Choroid plexus epithelial cell (primary cell): ENCODE measurements at regions not wholly inside any gene's neighbourhood (a gene's known extent, or its start where the extent isn't known, plus 50 kb on each side); places are given as distances from the start of the nearest gene placed in this dataset.
"Not testable (repeated sequence)": the region's sequence is repeated elsewhere in the genome, so short reads cannot be mapped to it uniquely, and the experiment has no call there.

Experiments
- DNase-seq: peaks from one replicate; pipeline ENCODE4 v3.0.0-alpha.2; 2010; ENCODE audit warnings: low read depth
- H3K4me3 ChIP-seq: 2 replicates; pipeline ENCODE4 v1.5.1; 2011; ENCODE audit warnings: low read depth, mild to moderate bottlenecking, control low read depth, low read length, moderate library complexity
- CTCF ChIP-seq: conservative IDR thresholded peaks from 2 replicates; pipeline ENCODE4 v1.5.1; 2011; ENCODE audit warnings: low read depth, mild to moderate bottlenecking, control low read depth, inconsistent platforms, low read length, moderate library complexity

- no peak overlapping the region for H3K4me3 ChIP-seq
- no peak for TF ChIP-seq CTCF
- no peak for DNase-seq
Observed at GRCh38 chr14:48331421-48331820, 656.0 kb upstream of the MDGA2 start.

- TF ChIP-seq CTCF: no peak
- H3K4me3 ChIP-seq: no peak overlapping the region
- DNase-seq: no peak
Observed at GRCh38 chr14:48325486-48325885, 650.1 kb upstream of the MDGA2 start.

GRCh38 chr14:48323665-48324064 is 648.3 kb upstream of the MDGA2 start:
- no peak for TF ChIP-seq CTCF
- H3K4me3 ChIP-seq: no peak overlapping the region
- DNase-seq: no peak

- H3K4me3 ChIP-seq: no peak overlapping the region
- no peak for DNase-seq
- TF ChIP-seq CTCF: no peak
Observed at GRCh38 chr14:48319823-48320222, 644.4 kb upstream of the MDGA2 start.

GRCh38 chr14:48304729-48305128 is 629.3 kb upstream of the MDGA2 start:
- TF ChIP-seq CTCF: no peak
- DNase-seq: no peak
- H3K4me3 ChIP-seq: no peak overlapping the region

- TF ChIP-seq CTCF: no peak
- no peak overlapping the region for H3K4me3 ChIP-seq
Observed at GRCh38 chr14:48289701-48290100, 614.3 kb upstream of the MDGA2 start.

GRCh38 chr14:48285217-48285616 is 609.8 kb upstream of the MDGA2 start:
- DNase-seq: not testable (repeated sequence)

More at GRCh38 chr14:48289701-48290100, 614.3 kb upstream of the MDGA2 start:
- no peak for DNase-seq

GRCh38 chr14:48275301-48275700 is 599.9 kb upstream of the MDGA2 start:
- DNase-seq: no peak
- TF ChIP-seq CTCF: no peak
- no peak overlapping the region for H3K4me3 ChIP-seq

More at GRCh38 chr14:48285217-48285616, 609.8 kb upstream of the MDGA2 start:
- not testable (repeated sequence) for H3K4me3 ChIP-seq
